ENCODE measurements at regions not wholly inside any gene's neighbourhood (a gene's known extent, or its start where the extent isn't known, plus 50 kb on each side); places are given as distances from the start of the nearest gene placed in this dataset.

DNA sequence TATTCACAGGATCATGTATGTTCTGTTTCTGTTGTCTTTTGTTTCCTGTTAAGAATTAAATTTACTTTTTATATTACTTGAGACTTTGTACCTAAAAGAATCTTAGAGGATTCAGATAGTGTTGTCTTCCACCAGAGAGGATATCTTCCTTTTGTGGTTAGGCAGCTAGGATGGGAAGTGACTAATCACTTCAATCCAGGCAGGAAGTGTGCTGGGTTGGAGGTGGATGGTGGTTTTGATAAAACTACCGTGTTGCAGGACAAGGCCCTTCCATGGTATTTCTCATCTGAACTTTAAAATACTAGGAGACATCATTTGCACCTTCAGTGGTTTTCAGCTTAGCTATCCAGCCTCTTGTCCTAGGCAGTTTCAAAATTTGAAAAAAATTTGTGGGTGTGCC is 728.6 kb upstream of the CDH2 start:
- WGBS (ENCODE audit: insufficient coverage): no CpG with 5 or more reads among the region's 1 CpG
- peaks cover 2% of the 10 kb centered on the region for H3K9me3 Mint-ChIP-seq (ENCODE audit: insufficient read depth)
- H3K4me3 Mint-ChIP-seq: no peak overlapping the region
- Histone ChIP-seq H2AFZ (ENCODE audit: insufficient read depth, low read depth, low read length, poor library complexity, severe bottlenecking) (no peak overlapping the region), H3K9ac (ENCODE audit: low read length) (no peak overlapping the region), H3K36me3 (replicated peaks in 1 of 2; ENCODE audit: control extremely low read depth in 1 of 2, control insufficient read depth in 1 of 2, extremely low read depth in 1 of 2, insufficient read depth in 2 of 2, low read length in 1 of 2) (no peaks in the 10 kb centered on the region), H4K20me1 (ENCODE audit: control insufficient read depth, insufficient read depth, low read length, poor library complexity, severe bottlenecking) (no peaks in the 10 kb centered on the region), H3K4me2 (replicated peaks; ENCODE audit: low read depth, low read length, poor library complexity, severe bottlenecking) (no peak overlapping the region), H3K4me3 (ENCODE audit: control extremely low read depth in 1 of 5, extremely low read depth in 1 of 5, insufficient read depth in 1 of 5, low read depth in 2 of 5, low read length in 4 of 5) (no peak overlapping the region), H3K27me3 (replicated peaks in 1 of 4; ENCODE audit: control extremely low read depth in 1 of 4, control insufficient read depth in 3 of 4, insufficient read depth in 4 of 4, low read length in 3 of 4) (no peaks in the 10 kb centered on the region), H3K4me1 (ENCODE audit: control insufficient read depth in 2 of 2, insufficient read depth in 2 of 2, low read length in 2 of 2) (no peaks in the 10 kb centered on the region), H3K9me3 (ENCODE audit: control extremely low read depth in 1 of 3, control insufficient read depth in 2 of 3, insufficient read depth in 1 of 3, low read length in 2 of 3) (peaks cover 0 to 3% (median 1%) of the 10 kb centered on the region in 3 donors), H3K79me2 (ENCODE audit: control insufficient read depth, insufficient read depth, low read length) (no peaks in the 10 kb centered on the region), H3K27ac (ENCODE audit: low read length in 2 of 2) (no peak overlapping the region)
- intact Hi-C loops (cut with micrococcal nuclease): no loop called here
- ChIA-PET CTCF (no interaction called here), POLR2A (no interaction called here)
- DNase-seq (no peak), ATAC-seq (ENCODE audit: low read depth) (no peak)
- H3K27me3 Mint-ChIP-seq: no peaks in the 10 kb centered on the region
- no peaks in the 10 kb centered on the region for H3K4me1 Mint-ChIP-seq
- TF ChIP-seq EZH2 (IDR thresholded peaks at IDR 0.05; ENCODE audit: borderline replicate concordance, insufficient read depth, low read depth, low read length, poor library complexity, severe bottlenecking): no peak
- TF ChIP-seq, protein P1, sequence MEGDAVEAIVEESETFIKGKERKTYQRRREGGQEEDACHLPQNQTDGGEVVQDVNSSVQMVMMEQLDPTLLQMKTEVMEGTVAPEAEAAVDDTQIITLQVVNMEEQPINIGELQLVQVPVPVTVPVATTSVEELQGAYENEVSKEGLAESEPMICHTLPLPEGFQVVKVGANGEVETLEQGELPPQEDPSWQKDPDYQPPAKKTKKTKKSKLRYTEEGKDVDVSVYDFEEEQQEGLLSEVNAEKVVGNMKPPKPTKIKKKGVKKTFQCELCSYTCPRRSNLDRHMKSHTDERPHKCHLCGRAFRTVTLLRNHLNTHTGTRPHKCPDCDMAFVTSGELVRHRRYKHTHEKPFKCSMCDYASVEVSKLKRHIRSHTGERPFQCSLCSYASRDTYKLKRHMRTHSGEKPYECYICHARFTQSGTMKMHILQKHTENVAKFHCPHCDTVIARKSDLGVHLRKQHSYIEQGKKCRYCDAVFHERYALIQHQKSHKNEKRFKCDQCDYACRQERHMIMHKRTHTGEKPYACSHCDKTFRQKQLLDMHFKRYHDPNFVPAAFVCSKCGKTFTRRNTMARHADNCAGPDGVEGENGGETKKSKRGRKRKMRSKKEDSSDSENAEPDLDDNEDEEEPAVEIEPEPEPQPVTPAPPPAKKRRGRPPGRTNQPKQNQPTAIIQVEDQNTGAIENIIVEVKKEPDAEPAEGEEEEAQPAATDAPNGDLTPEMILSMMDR (IDR thresholded peaks at IDR 0.05): no peak
- no peak overlapping the region for H3K27ac Mint-ChIP-seq

DNA sequence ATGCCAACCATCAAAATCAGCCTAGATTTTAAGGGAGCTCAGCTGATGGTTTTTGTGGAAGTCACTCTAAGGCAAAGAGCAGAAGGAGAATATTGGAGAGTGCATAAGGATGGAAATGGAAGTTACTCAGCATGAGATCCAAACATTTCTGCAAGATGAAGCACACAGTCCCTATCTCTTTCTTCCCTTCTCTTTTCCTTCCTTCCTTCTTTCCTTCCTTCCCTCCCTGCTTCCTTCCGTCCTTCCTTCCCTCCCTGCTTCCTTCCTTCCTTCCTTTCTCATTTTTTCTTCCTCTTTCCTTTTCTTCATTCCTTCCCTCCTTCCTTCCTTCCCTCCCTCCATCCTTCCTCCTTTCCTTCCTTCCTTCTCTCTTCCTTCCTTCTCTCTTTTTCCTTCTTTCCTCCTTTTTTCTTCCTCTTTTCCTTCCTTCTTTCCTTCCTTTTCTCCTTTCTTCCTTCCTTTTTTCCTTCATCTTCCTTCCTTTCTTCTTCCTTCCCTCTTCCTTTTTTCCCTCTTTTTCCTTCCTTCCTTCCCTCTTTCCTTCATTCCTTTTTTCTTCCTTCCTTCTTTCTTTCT is 727.9 kb upstream of the CDH2 start:
- Histone ChIP-seq H3K79me2 (ENCODE audit: control insufficient read depth, insufficient read depth, low read length) (no peaks in the 10 kb centered on the region), H3K9ac (ENCODE audit: low read length) (no peak overlapping the region), H3K4me1 (ENCODE audit: control insufficient read depth in 2 of 2, insufficient read depth in 2 of 2, low read length in 2 of 2) (no peaks in the 10 kb centered on the region), H3K4me2 (replicated peaks; ENCODE audit: low read depth, low read length, poor library complexity, severe bottlenecking) (no peak overlapping the region), H3K27me3 (replicated peaks in 1 of 4; ENCODE audit: control extremely low read depth in 1 of 4, control insufficient read depth in 3 of 4, insufficient read depth in 4 of 4, low read length in 3 of 4) (no peaks in the 10 kb centered on the region), H3K36me3 (replicated peaks in 1 of 2; ENCODE audit: control extremely low read depth in 1 of 2, control insufficient read depth in 1 of 2, extremely low read depth in 1 of 2, insufficient read depth in 2 of 2, low read length in 1 of 2) (no peaks in the 10 kb centered on the region), H2AFZ (ENCODE audit: insufficient read depth, low read depth, low read length, poor library complexity, severe bottlenecking) (no peak overlapping the region), H3K27ac (ENCODE audit: low read length in 2 of 2) (no peak overlapping the region), H3K4me3 (ENCODE audit: control extremely low read depth in 1 of 5, extremely low read depth in 1 of 5, insufficient read depth in 1 of 5, low read depth in 2 of 5, low read length in 4 of 5) (no peak overlapping the region), H3K9me3 (ENCODE audit: control extremely low read depth in 1 of 3, control insufficient read depth in 2 of 3, insufficient read depth in 1 of 3, low read length in 2 of 3) (peaks cover 0 to 3% (median 0%) of the 10 kb centered on the region in 3 donors), H4K20me1 (ENCODE audit: control insufficient read depth, insufficient read depth, low read length, poor library complexity, severe bottlenecking) (no peaks in the 10 kb centered on the region)
- CTCF ChIA-PET: no interaction called here
- POLR2A ChIA-PET: no interaction called here
- Mint-ChIP-seq H3K27me3 (no peaks in the 10 kb centered on the region), H3K4me1 (no peaks in the 10 kb centered on the region), H3K27ac (no peak overlapping the region), H3K9me3 (ENCODE audit: insufficient read depth) (peaks cover 2% of the 10 kb centered on the region), H3K4me3 (no peak overlapping the region)
- intact Hi-C loops (cut with micrococcal nuclease): no loop called here
- WGBS (ENCODE audit: insufficient coverage): 56% methylated on average over 1 of the region's 1 CpG
- DNase-seq (no peak), ATAC-seq (ENCODE audit: low read depth) (no peak)
- TF ChIP-seq, protein P1 (IDR thresholded peaks at IDR 0.05): no peak
- no peak for TF ChIP-seq EZH2 (IDR thresholded peaks at IDR 0.05; ENCODE audit: borderline replicate concordance, insufficient read depth, low read depth, low read length, poor library complexity, severe bottlenecking)

All from B cell (primary cell).